Muscle layer of duodenum (tissue), 2 donors: ENCODE measurements at regions not wholly inside any gene's neighbourhood (a gene's known extent, or its start where the extent isn't known, plus 50 kb on each side); places are given as distances from the start of the nearest gene placed in this dataset.
"Not testable (repeated sequence)": the region's sequence is repeated elsewhere in the genome, so short reads cannot be mapped to it uniquely, and the experiment has no call there.

Experiments used
- H3K27ac ChIP-seq: one replicate; pipeline ENCODE4 v1.7.0; 2013; ENCODE audit warnings: mild to moderate bottlenecking, low read length
- H3K27me3 ChIP-seq: one replicate; pipeline ENCODE4 v1.7.0; 2013; ENCODE audit warnings: low read depth, mild to moderate bottlenecking, control low read depth, low read length
- H3K36me3 ChIP-seq, 2 donors: one replicate each; pipeline ENCODE4 v1.7.0; 2013; ENCODE audit warnings: low read length in 2 of 2, control low read depth in 1 of 2, mild to moderate bottlenecking in 1 of 2; ENCODE audit not compliant: insufficient read depth in 2 of 2, control insufficient read depth in 1 of 2
- H3K4me1 ChIP-seq, 2 donors: one replicate each; pipeline ENCODE4 v1.7.0; 2013; ENCODE audit warnings: low read length in 2 of 2, mild to moderate bottlenecking in 2 of 2, control low read depth in 1 of 2, moderate library complexity in 1 of 2; ENCODE audit not compliant: insufficient read depth in 2 of 2, control insufficient read depth in 1 of 2
- H3K4me3 ChIP-seq, 2 donors: one replicate each; pipeline ENCODE4 v1.7.0; 2013; ENCODE audit warnings: low read length in 2 of 2, low read depth in 1 of 2, mild to moderate bottlenecking in 1 of 2
- H3K9me3 ChIP-seq, 2 donors: one replicate each; pipeline ENCODE4 v1.7.0; 2013; ENCODE audit warnings: low read length in 2 of 2, control low read depth in 1 of 2, mild to moderate bottlenecking in 1 of 2; ENCODE audit not compliant: control insufficient read depth in 1 of 2
- donor health status: healthy.

GRCh38 chr15:68493629-68494028 is 61.7 kb upstream of the ITGA11 start:
- Histone ChIP-seq H3K27me3 (no peaks in the 10 kb centered on the region), H3K9me3 (no peaks in the 10 kb centered on the region), H3K27ac (no peak overlapping the region), H3K4me3 (no peak overlapping the region), H3K36me3 (no peaks in the 10 kb centered on the region), H3K4me1 (no peaks in the 10 kb centered on the region)

GRCh38 chr15:68494573-68495110 is 62.7 kb upstream of the ITGA11 start:
- Histone ChIP-seq H3K9me3 (no peaks in the 10 kb centered on the region), H3K4me1 (no peaks in the 10 kb centered on the region), H3K27me3 (no peaks in the 10 kb centered on the region), H3K27ac (no peak overlapping the region), H3K36me3 (no peaks in the 10 kb centered on the region), H3K4me3 (no peak overlapping the region)

GRCh38 chr15:68495221-68495950 is 63.4 kb upstream of the ITGA11 start:
- no peaks in the 10 kb centered on the region for H3K4me1 ChIP-seq
- H3K27ac ChIP-seq, result no peak overlapping the region
- H3K9me3 ChIP-seq, result no peaks in the 10 kb centered on the region
- H3K36me3 ChIP-seq, result no peaks in the 10 kb centered on the region
- no peaks in the 10 kb centered on the region for H3K27me3 ChIP-seq
- no peak overlapping the region for H3K4me3 ChIP-seq

GRCh38 chr15:68495981-68496705 is 64.2 kb upstream of the ITGA11 start:
- H3K4me1 ChIP-seq, result no peaks in the 10 kb centered on the region
- H3K9me3 ChIP-seq, result no peaks in the 10 kb centered on the region
- no peak overlapping the region for H3K4me3 ChIP-seq
- H3K36me3 ChIP-seq, result no peaks in the 10 kb centered on the region
- no peak overlapping the region for H3K27ac ChIP-seq
- no peaks in the 10 kb centered on the region for H3K27me3 ChIP-seq

- H3K27ac ChIP-seq, H3K4me1 ChIP-seq: not testable (repeated sequence)
Observed at GRCh38 chr15:68496751-68497150, 64.8 kb upstream of the ITGA11 start.

GRCh38 chr15:68497206-68497910 is 65.4 kb upstream of the ITGA11 start:
- Histone ChIP-seq H3K27me3 (no peaks in the 10 kb centered on the region), H3K9me3 (no peaks in the 10 kb centered on the region)

More at GRCh38 chr15:68496751-68497150, 64.8 kb upstream of the ITGA11 start:
- not testable (repeated sequence) for H3K27me3 ChIP-seq, H3K9me3 ChIP-seq, H3K4me3 ChIP-seq, H3K36me3 ChIP-seq

GRCh38 chr15:68498076-68498475 is 66.1 kb upstream of the ITGA11 start:
- no peaks in the 10 kb centered on the region for H3K27me3 ChIP-seq
- no peak overlapping the region for H3K4me3 ChIP-seq
- H3K36me3 ChIP-seq, result no peaks in the 10 kb centered on the region
- H3K27ac ChIP-seq, result no peak overlapping the region
- H3K4me1 ChIP-seq, result no peaks in the 10 kb centered on the region
- no peaks in the 10 kb centered on the region for H3K9me3 ChIP-seq

More at GRCh38 chr15:68497206-68497910, 65.4 kb upstream of the ITGA11 start:
- no peak overlapping the region for H3K4me3 ChIP-seq
- no peak overlapping the region for H3K27ac ChIP-seq
- no peaks in the 10 kb centered on the region for H3K4me1 ChIP-seq
- no peaks in the 10 kb centered on the region for H3K36me3 ChIP-seq

GRCh38 chr15:68499620-68500312 is 67.8 kb upstream of the ITGA11 start:
- H3K36me3 ChIP-seq, result no peaks in the 10 kb centered on the region
- no peaks in the 10 kb centered on the region for H3K4me1 ChIP-seq
- no peak overlapping the region for H3K27ac ChIP-seq
- H3K9me3 ChIP-seq, result no peaks in the 10 kb centered on the region
- H3K4me3 ChIP-seq, result no peak overlapping the region
- H3K27me3 ChIP-seq, result no peaks in the 10 kb centered on the region

GRCh38 chr15:68500363-68501258 is 68.6 kb upstream of the ITGA11 start:
- no peak overlapping the region for H3K4me3 ChIP-seq
- H3K36me3 ChIP-seq, result no peaks in the 10 kb centered on the region
- H3K27ac ChIP-seq, result no peak overlapping the region
- H3K9me3 ChIP-seq, result no peaks in the 10 kb centered on the region
- no peaks in the 10 kb centered on the region for H3K27me3 ChIP-seq
- H3K4me1 ChIP-seq, result no peaks in the 10 kb centered on the region

- Histone ChIP-seq H3K27me3 (no peaks in the 10 kb centered on the region), H3K4me3 (no peak overlapping the region), H3K9me3 (no peaks in the 10 kb centered on the region), H3K4me1 (no peaks in the 10 kb centered on the region), H3K27ac (no peak overlapping the region), H3K36me3 (no peaks in the 10 kb centered on the region)
Observed at GRCh38 chr15:68501259-68501591, 69.3 kb upstream of the ITGA11 start.
